RWPE2 (cell line): ENCODE measurements at regions not wholly inside any gene's neighbourhood (a gene's known extent, or its start where the extent isn't known, plus 50 kb on each side); places are given as distances from the start of the nearest gene placed in this dataset.

Source experiments
- ATAC-seq: fragments of 200-7000 bp; cut with Tn5 transposase; 3 replicates; pipeline ENCODE4 v1.9.1; 2021; ENCODE audit warnings: low read depth
- DNase-seq: peaks from one replicate; pipeline ENCODE4 v3.0.0-alpha.2; 2020; ENCODE audit warnings: low spot score
- H3K27ac ChIP-seq: fragments of 450-650 bp; 2 replicates; pipeline ENCODE4 v1.5.1; 2017; ENCODE audit warnings: mild to moderate bottlenecking; ENCODE audit not compliant: poor library complexity, severe bottlenecking
- H3K27me3 ChIP-seq: fragments of 250-450 bp; sonication (Bioruptor Pico); 2 replicates; pipeline ENCODE4 v1.5.1; 2021; ENCODE audit warnings: mild to moderate bottlenecking, moderate library complexity; ENCODE audit not compliant: insufficient read depth, poor library complexity, severe bottlenecking
- H3K36me3 ChIP-seq: fragments of 250-450 bp; sonication (Bioruptor Pico); 2 replicates; pipeline ENCODE4 v1.5.1; 2020; ENCODE audit warnings: low read depth, mild to moderate bottlenecking, moderate library complexity
- H3K4me1 ChIP-seq: fragments of 250-450 bp; sonication (Bioruptor Pico); 2 replicates; pipeline ENCODE4 v1.5.1; 2021; ENCODE audit warnings: mild to moderate bottlenecking, moderate library complexity; ENCODE audit not compliant: insufficient read depth, poor library complexity, severe bottlenecking
- H3K4me3 ChIP-seq: fragments of 250-450 bp; sonication (Bioruptor Pico); 2 replicates; pipeline ENCODE4 v1.5.1; 2021; ENCODE audit warnings: mild to moderate bottlenecking, moderate library complexity; ENCODE audit not compliant: severe bottlenecking
- H3K9me3 ChIP-seq: fragments of 250-450 bp; sonication (Bioruptor Pico); 2 replicates; pipeline ENCODE4 v1.5.1; 2021; ENCODE audit warnings: mild to moderate bottlenecking, moderate library complexity; ENCODE audit not compliant: severe bottlenecking
- TF ChIP-seq, protein P1 (sequence below): fragments of 450-650 bp; IDR thresholded peaks from one replicate; pipeline ENCODE4 v1.5.1; 2017; ENCODE audit warnings: mild to moderate bottlenecking, moderate library complexity; ENCODE audit not compliant: poor library complexity, severe bottlenecking

DNA sequence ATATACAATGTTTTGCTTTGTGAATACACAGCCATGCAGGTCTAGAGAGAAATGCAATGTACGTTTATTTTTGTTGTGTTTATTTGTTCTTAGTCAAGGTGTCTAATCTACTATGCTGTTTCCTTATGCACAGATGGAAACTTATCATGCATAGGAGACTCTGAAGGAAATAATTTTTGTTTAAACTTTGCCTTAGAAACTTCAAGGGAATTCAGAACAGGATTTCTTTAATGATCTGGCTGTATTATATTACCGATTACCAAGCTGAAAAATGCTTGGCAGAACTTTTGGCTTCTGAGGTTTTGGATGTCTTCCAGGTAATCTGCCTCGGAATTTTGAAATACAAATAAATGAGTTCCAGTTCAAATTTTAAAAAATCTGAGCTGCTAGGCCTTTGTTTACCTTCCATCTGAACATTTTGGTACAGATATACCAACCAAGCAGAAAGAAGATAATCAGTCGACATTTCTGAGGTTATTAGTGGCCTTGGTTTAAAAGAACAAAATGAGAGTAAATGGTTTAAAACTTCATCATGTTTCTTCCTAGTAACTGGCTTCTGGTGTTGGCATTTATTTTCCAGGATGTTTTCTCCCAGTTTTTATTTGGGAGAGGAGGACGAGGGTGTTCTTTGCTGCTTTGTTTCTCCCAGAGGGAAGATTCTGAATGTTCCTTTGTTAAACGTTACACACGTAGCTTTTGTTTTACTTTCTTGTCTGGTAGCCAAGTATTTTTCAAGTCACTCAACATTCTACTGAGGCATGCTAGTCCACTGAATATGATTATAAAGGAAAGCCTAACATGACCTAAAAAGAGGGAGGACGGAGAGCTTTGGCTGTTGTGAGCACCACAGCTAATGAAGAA lies 421.8 kb upstream of the TBL1XR1 start:
- H3K27ac ChIP-seq, result peak overlapping the region; percentile 70
- H3K4me1 ChIP-seq, result peaks cover 31% of the 10 kb centered on the region
- H3K27me3 ChIP-seq, result no peaks in the 10 kb centered on the region
- no peaks in the 10 kb centered on the region for H3K36me3 ChIP-seq
- ATAC-seq (peak; percentile 28; the same call in 2 of the 3 replicates), DNase-seq (no peak)
- TF ChIP-seq, protein P1, sequence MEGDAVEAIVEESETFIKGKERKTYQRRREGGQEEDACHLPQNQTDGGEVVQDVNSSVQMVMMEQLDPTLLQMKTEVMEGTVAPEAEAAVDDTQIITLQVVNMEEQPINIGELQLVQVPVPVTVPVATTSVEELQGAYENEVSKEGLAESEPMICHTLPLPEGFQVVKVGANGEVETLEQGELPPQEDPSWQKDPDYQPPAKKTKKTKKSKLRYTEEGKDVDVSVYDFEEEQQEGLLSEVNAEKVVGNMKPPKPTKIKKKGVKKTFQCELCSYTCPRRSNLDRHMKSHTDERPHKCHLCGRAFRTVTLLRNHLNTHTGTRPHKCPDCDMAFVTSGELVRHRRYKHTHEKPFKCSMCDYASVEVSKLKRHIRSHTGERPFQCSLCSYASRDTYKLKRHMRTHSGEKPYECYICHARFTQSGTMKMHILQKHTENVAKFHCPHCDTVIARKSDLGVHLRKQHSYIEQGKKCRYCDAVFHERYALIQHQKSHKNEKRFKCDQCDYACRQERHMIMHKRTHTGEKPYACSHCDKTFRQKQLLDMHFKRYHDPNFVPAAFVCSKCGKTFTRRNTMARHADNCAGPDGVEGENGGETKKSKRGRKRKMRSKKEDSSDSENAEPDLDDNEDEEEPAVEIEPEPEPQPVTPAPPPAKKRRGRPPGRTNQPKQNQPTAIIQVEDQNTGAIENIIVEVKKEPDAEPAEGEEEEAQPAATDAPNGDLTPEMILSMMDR, result no peak
- H3K4me3 ChIP-seq, result no peak overlapping the region
- H3K9me3 ChIP-seq, result no peaks in the 10 kb centered on the region

DNA sequence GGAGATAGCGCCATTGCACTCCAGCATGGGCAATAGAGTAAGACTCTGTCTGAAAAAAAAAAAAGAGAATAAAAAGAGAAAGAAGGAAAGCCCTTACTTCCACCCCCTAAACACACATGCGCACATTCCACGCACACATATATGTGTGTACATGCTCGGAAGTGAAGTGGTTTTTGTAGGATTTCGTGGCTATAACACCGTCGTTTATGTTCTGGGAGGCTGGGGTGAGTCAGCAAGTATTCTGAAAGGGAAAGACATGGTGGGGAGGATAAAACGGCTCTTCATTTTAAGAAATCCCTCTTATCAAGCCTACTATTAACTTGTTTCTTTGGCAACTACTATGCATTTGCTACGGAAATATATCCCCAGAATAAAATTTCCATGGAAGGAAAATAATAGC lies 422.8 kb upstream of the TBL1XR1 start:
- ATAC-seq (no peak), DNase-seq (no peak)
- no peak overlapping the region for H3K4me3 ChIP-seq
- no peaks in the 10 kb centered on the region for H3K9me3 ChIP-seq
- TF ChIP-seq, protein P1, result no peak
- H3K4me1 ChIP-seq, result peaks cover 21% of the 10 kb centered on the region
- peak overlapping the region; percentile 70 for H3K27ac ChIP-seq
- H3K36me3 ChIP-seq, result no peaks in the 10 kb centered on the region
- H3K27me3 ChIP-seq, result no peaks in the 10 kb centered on the region

DNA sequence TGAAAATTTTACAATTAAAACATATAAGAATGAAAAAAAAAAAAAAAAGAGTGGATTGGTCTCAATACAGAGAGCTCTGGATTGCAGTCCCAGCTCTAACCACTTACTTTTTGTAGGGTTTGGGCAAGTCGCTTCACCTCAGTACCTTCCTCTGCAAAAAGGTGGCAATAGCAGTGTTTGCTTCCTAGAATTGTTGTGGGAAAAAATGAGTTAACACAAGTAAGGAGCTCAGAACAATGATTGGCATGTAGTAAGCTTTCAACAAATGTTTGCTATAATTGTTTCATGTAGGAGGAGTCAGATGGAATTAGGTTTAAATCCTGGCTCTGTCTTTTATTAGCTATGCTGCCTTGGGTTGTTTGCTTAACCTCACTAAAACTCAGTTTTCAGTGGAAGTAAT lies 425.2 kb upstream of the TBL1XR1 start:
- no peaks in the 10 kb centered on the region for H3K9me3 ChIP-seq
- TF ChIP-seq, protein P1, result no peak
- no peak overlapping the region for H3K4me3 ChIP-seq
- no peaks in the 10 kb centered on the region for H3K27me3 ChIP-seq
- H3K27ac ChIP-seq, result no peak overlapping the region
- peaks cover 15% of the 10 kb centered on the region for H3K4me1 ChIP-seq
- H3K36me3 ChIP-seq, result no peaks in the 10 kb centered on the region
- DNase-seq, result no peak
- no peak for ATAC-seq

DNA sequence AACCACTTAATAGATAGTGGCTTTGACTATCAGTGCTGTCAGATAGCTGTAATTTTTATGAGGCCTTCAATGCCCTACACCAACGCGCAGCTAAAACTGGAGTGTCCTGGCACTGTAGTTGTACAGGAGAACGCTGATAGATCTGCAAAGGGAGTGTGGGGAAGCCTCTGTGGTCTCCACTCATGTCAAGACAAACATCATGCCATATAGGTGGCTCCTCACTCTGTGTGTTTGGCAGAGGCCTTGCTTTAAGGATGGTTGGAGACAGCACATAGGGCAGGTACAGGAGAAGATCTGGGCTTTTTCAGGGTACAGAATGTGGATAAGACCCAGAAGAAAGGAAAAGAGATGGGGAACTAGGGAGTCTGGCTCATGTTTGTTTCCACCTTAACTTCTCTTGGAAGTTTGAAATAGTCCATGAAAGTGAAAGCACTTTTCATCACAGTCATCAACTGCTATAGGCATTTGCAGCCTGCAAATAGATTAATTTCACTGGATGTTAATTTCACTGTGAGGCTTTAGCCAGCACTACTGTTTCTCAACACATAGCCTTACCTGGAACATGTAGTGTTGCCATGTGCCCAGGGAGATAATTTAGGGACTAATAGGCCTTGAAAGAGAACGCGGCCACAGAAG lies 425.8 kb upstream of the TBL1XR1 start:
- Histone ChIP-seq H3K9me3 (no peaks in the 10 kb centered on the region), H3K27ac (no peak overlapping the region), H3K27me3 (no peaks in the 10 kb centered on the region), H3K36me3 (no peaks in the 10 kb centered on the region), H3K4me3 (no peak overlapping the region), H3K4me1 (peaks cover 15% of the 10 kb centered on the region)
- DNase-seq (no peak), ATAC-seq (no peak)
- TF ChIP-seq, protein P1, result no peak
